OCI-LY7 (cell line): ENCODE measurements at regions not wholly inside any gene's neighbourhood (a gene's known extent, or its start where the extent isn't known, plus 50 kb on each side); places are given as distances from the start of the nearest gene placed in this dataset.

ENCODE experiments used
- BruUV-seq: library from RNA; stranded (reverse); fragments of 400-500 nt; replicated peaks from 2 replicates; lab custom pipeline; 2021; lab: Mats Ljungman, UMichigan
- CTCF ChIA-PET: fragments of 300-600 bp; sonication (Branson Sonifier 250); formaldehyde crosslinking; loops from one replicate; lab custom pipeline; 2022; ENCODE audit warnings: antibody characterized with exemption; ENCODE audit not compliant: unreplicated experiment; lab: Charles Lee
- POLR2A ChIA-PET: fragments of 300-600 bp; sonication (Branson Sonifier 250); formaldehyde crosslinking; loops from one replicate; lab custom pipeline; 2022; ENCODE audit warnings: antibody characterized with exemption; lab: Charles Lee
- DNase-seq: peaks from one replicate; pipeline ENCODE4 v3.0.0-alpha.2; 2015; ENCODE audit warnings: low spot score
- H2AFZ ChIP-seq: fragments of 200-600 bp; sonication (generic), shearing (Covaris generic); 2 replicates; pipeline ENCODE4 v1.6.1; 2014; ENCODE audit warnings: mild to moderate bottlenecking, antibody characterized with exemption, low read length, moderate library complexity
- H3K27ac ChIP-seq: fragments of 200-600 bp; sonication (generic); 2 replicates; pipeline ENCODE4 v1.5.1; 2014; ENCODE audit warnings: mixed run types, low read depth, mild to moderate bottlenecking, moderate library complexity, low read length, inconsistent platforms; ENCODE audit not compliant: poor library complexity, severe bottlenecking
- H3K36me3 ChIP-seq: fragments of 200-600 bp; sonication (generic); 2 replicates; pipeline ENCODE4 v1.6.1; 2014; ENCODE audit warnings: mild to moderate bottlenecking, antibody characterized with exemption, low read length, moderate library complexity, mixed read lengths; ENCODE audit not compliant: insufficient read depth
- H3K4me1 ChIP-seq: fragments of 200-600 bp; sonication (generic); 2 replicates; pipeline ENCODE4 v1.5.1; 2014; ENCODE audit warnings: mild to moderate bottlenecking, low read length; ENCODE audit not compliant: insufficient read depth, poor library complexity, severe bottlenecking
- H3K4me2 ChIP-seq: fragments of 200-600 bp; sonication (generic); 2 replicates; pipeline ENCODE4 v1.6.1; 2014; ENCODE audit warnings: mild to moderate bottlenecking, low read length
- H3K4me3 ChIP-seq: fragments of 200-600 bp; sonication (generic); 2 replicates; pipeline ENCODE4 v1.5.1; 2014; ENCODE audit warnings: mild to moderate bottlenecking, low read depth, low read length; ENCODE audit not compliant: poor library complexity, severe bottlenecking
- H3K79me2 ChIP-seq: fragments of 200-600 bp; sonication (generic); 2 replicates; pipeline ENCODE4 v1.6.1; 2016; ENCODE audit warnings: low read depth, mild to moderate bottlenecking, low read length, moderate library complexity, mixed read lengths; ENCODE audit not compliant: insufficient read depth
- H3K9me2 ChIP-seq: fragments of 200-600 bp; sonication (generic); 2 replicates; pipeline ENCODE4 v1.6.1; 2016; ENCODE audit warnings: mild to moderate bottlenecking, low read length, mixed read lengths; ENCODE audit not compliant: insufficient read depth
- H3K9me3 ChIP-seq: fragments of 200-600 bp; sonication (generic); 2 replicates; pipeline ENCODE4 v1.6.1; 2014; ENCODE audit warnings: mild to moderate bottlenecking, mixed run types, low read length, mixed read lengths
- H4K20me1 ChIP-seq: fragments of 200-600 bp; sonication (generic); 2 replicates; pipeline ENCODE4 v1.6.1; 2014; ENCODE audit warnings: mild to moderate bottlenecking, antibody characterized with exemption, low read length, moderate library complexity, mixed read lengths; ENCODE audit not compliant: insufficient read depth
- CTCF ChIP-seq: fragments of 200-600 bp; sonication (generic); conservative IDR thresholded peaks from 2 replicates; pipeline ENCODE4 v1.5.1; 2014; ENCODE audit warnings: mild to moderate bottlenecking, antibody characterized with exemption, low read length, moderate library complexity, mixed read lengths
- EZH2phosphoT487 ChIP-seq: fragments of 200-600 bp; sonication (generic); IDR thresholded peaks from 2 replicates; pipeline ENCODE4 v1.6.1; 2018; ENCODE audit warnings: low read depth, borderline replicate concordance, mild to moderate bottlenecking, mixed run types, antibody characterized with exemption, low read length, moderate library complexity, mixed read lengths
- intact Hi-C: fragments of 100-400 bp; cut with micrococcal nuclease; formaldehyde crosslinking; loops from one replicate; pipeline ENCODE4 v1.10.0; 2022; ENCODE audit not compliant: unreplicated experiment

- no peaks in the 10 kb centered on the region for H3K36me3 ChIP-seq
- H3K9me2 ChIP-seq = no peaks in the 10 kb centered on the region
- no TSS peak for BruUV-seq
- CTCF ChIA-PET = no interaction called here
- no peak overlapping the region for H3K4me2 ChIP-seq
- intact Hi-C loops = no loop called here
- no peaks in the 10 kb centered on the region for H3K79me2 ChIP-seq
- H2AFZ ChIP-seq = no peak overlapping the region
- no peaks in the 10 kb centered on the region for H4K20me1 ChIP-seq
- no peaks in the 10 kb centered on the region for H3K4me1 ChIP-seq
- no peaks in the 10 kb centered on the region for H3K9me3 ChIP-seq
- no peak for TF ChIP-seq EZH2phosphoT487
- TF ChIP-seq CTCF = no peak
- no peak overlapping the region for H3K4me3 ChIP-seq
- no peak overlapping the region for H3K27ac ChIP-seq
- DNase-seq = no peak
- POLR2A ChIA-PET = interaction anchor here (0.8 to 1.1 kb wide), 2 partner anchors 13 to 16 kb away, joined by 3 read pairs; no protein-coding TSS in a partner anchor
Measured at GRCh38 chr9:79334001-79334400, 237.8 kb upstream of the TLE4 start.

- Histone ChIP-seq H3K9me2 (no peaks in the 10 kb centered on the region), H3K27ac (no peak overlapping the region), H3K4me3 (no peak overlapping the region), H3K36me3 (no peaks in the 10 kb centered on the region), H2AFZ (no peak overlapping the region), H3K9me3 (no peaks in the 10 kb centered on the region), H3K4me2 (no peak overlapping the region), H4K20me1 (no peaks in the 10 kb centered on the region), H3K4me1 (no peaks in the 10 kb centered on the region), H3K79me2 (no peaks in the 10 kb centered on the region)
- TF ChIP-seq EZH2phosphoT487 (no peak), CTCF (no peak)
- intact Hi-C loops = no loop called here
- DNase-seq = no peak
- CTCF ChIA-PET = no interaction called here
- POLR2A ChIA-PET = interaction anchor here (0.8 to 1.1 kb wide), 2 partner anchors 13 to 15 kb away, joined by 3 read pairs; no protein-coding TSS in a partner anchor
- BruUV-seq = no TSS peak
Measured at GRCh38 chr9:79334711-79335110, 237.1 kb upstream of the TLE4 start.

GRCh38 chr9:79335987-79336386, 235.8 kb upstream of the TLE4 start:
- no peak overlapping the region for H3K4me2 ChIP-seq
- no peaks in the 10 kb centered on the region for H4K20me1 ChIP-seq
- H3K36me3 ChIP-seq = no peaks in the 10 kb centered on the region
- intact Hi-C loops = no loop called here
- H3K4me1 ChIP-seq = no peaks in the 10 kb centered on the region
- H3K79me2 ChIP-seq = no peaks in the 10 kb centered on the region
- no peaks in the 10 kb centered on the region for H3K9me2 ChIP-seq
- CTCF ChIA-PET = no interaction called here
- TF ChIP-seq CTCF (no peak), EZH2phosphoT487 (no peak)
- no peak overlapping the region for H3K4me3 ChIP-seq
- POLR2A ChIA-PET = interaction anchor here (0.7 to 1.6 kb wide), 2 partner anchors 11 to 875 kb away, joined by 3 to 4 read pairs; no protein-coding TSS in a partner anchor
- no peak overlapping the region for H2AFZ ChIP-seq
- DNase-seq = no peak
- H3K27ac ChIP-seq = no peak overlapping the region
- BruUV-seq = no TSS peak
- H3K9me3 ChIP-seq = no peaks in the 10 kb centered on the region
